HG03571 (cell line): ENCODE measurements at regions not wholly inside any gene's neighbourhood (a gene's known extent, or its start where the extent isn't known, plus 50 kb on each side); places are given as distances from the start of the nearest gene placed in this dataset.

Experiments
- ATAC-seq: cut with Tn5 transposase; IDR thresholded peaks from one replicate; pipeline ENCODE4 v1.9.1; 2021; ENCODE audit not compliant: unreplicated experiment

- no peak for ATAC-seq
These were observed 311.1 kb upstream of the KCNH8 start for GRCh38 chr3:18837137-18837755.

- ATAC-seq: no peak
These were observed 313.3 kb upstream of the KCNH8 start for GRCh38 chr3:18835021-18835420.

GRCh38 chr3:18830087-18830486 is 318.2 kb upstream of the KCNH8 start:
- ATAC-seq: no peak

- ATAC-seq: no peak
These were observed 319.7 kb upstream of the KCNH8 start for GRCh38 chr3:18828637-18829036.

GRCh38 chr3:18827664-18828063 is 320.6 kb upstream of the KCNH8 start:
- no peak for ATAC-seq

GRCh38 chr3:18825665-18826064 is 322.6 kb upstream of the KCNH8 start:
- ATAC-seq: no peak

GRCh38 chr3:18813300-18813699 is 335.0 kb upstream of the KCNH8 start:
- ATAC-seq: no peak

GRCh38 chr3:18812316-18812715 is 336.0 kb upstream of the KCNH8 start:
- ATAC-seq: no peak

- ATAC-seq: no peak
These were observed 338.0 kb upstream of the KCNH8 start for GRCh38 chr3:18810306-18810661.

GRCh38 chr3:18809640-18810305 is 338.5 kb upstream of the KCNH8 start:
- no peak for ATAC-seq

GRCh38 chr3:18808429-18808828 is 339.9 kb upstream of the KCNH8 start:
- ATAC-seq: no peak

- ATAC-seq: no peak
These were observed 340.7 kb upstream of the KCNH8 start for GRCh38 chr3:18807593-18807992.

GRCh38 chr3:18806633-18807032 is 341.7 kb upstream of the KCNH8 start:
- no peak for ATAC-seq

- no peak for ATAC-seq
These were observed 350.9 kb upstream of the KCNH8 start for GRCh38 chr3:18797378-18797777.

- no peak for ATAC-seq
These were observed 353.2 kb upstream of the KCNH8 start for GRCh38 chr3:18795078-18795477.

GRCh38 chr3:18791752-18792151 is 356.6 kb upstream of the KCNH8 start:
- no peak for ATAC-seq

GRCh38 chr3:18791182-18791581 is 357.1 kb upstream of the KCNH8 start:
- ATAC-seq: no peak

- no peak for ATAC-seq
These were observed 357.9 kb upstream of the KCNH8 start for GRCh38 chr3:18790384-18790783.

GRCh38 chr3:18789734-18790133 is 358.6 kb upstream of the KCNH8 start:
- ATAC-seq: no peak

GRCh38 chr3:18787441-18787840 is 360.9 kb upstream of the KCNH8 start:
- no peak for ATAC-seq

GRCh38 chr3:18786650-18787323 is 361.5 kb upstream of the KCNH8 start:
- no peak for ATAC-seq

GRCh38 chr3:18782191-18782590 is 357.1 kb upstream of the SATB1 start:
- ATAC-seq: no peak
